ENCODE measurements at regions not wholly inside any gene's neighbourhood (a gene's known extent, or its start where the extent isn't known, plus 50 kb on each side); places are given as distances from the start of the nearest gene placed in this dataset.

DNA sequence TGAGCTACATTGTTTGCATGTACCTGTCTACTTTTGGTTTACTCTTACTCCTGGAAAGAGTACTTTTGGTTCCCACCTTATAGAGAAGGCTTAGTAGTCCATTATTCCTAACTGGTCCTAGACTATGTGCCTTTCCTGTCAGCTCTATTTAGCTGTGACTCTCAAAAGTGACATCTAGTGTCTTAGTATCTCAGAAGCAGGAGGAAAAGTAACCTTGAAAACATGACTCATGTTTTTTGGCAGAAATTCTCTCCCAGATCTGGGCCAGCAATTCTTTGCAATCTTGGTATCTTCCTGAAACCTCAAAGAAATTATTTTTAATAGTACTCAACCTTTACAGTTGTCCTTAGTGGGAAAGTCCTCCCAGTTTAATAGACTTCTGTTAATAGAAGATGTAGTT, 691.7 kb upstream of the SEMA6A start:
- Histone ChIP-seq H3K27me3 (replicated peaks; ENCODE audit: insufficient read depth, low read length) (no peaks in the 10 kb centered on the region), H3K79me2 (ENCODE audit: low read length) (no peaks in the 10 kb centered on the region), H3K4me1 (ENCODE audit: low read length) (no peaks in the 10 kb centered on the region), H3K36me3 (replicated peaks; ENCODE audit: insufficient read depth, low read length) (no peaks in the 10 kb centered on the region), H3K27ac (ENCODE audit: low read length) (no peak overlapping the region), H3K9me2 (replicated peaks; ENCODE audit: insufficient read depth, low read length) (no peaks in the 10 kb centered on the region), H4K20me1 (ENCODE audit: insufficient read depth, low read length) (no peaks in the 10 kb centered on the region), H3K9me3 (replicated peaks; ENCODE audit: insufficient read depth, low read length) (no peaks in the 10 kb centered on the region), H2AFZ (ENCODE audit: low read length) (no peak overlapping the region), H3K9ac (ENCODE audit: low read length) (no peak overlapping the region), H3K4me3 (ENCODE audit: low read length) (no peak overlapping the region), H3K4me2 (ENCODE audit: low read depth, low read length) (no peak overlapping the region), H3F3A (ENCODE audit: insufficient read depth, low read length) (no peaks in the 10 kb centered on the region)
- no peak for TF ChIP-seq EZH2 (optimal IDR thresholded peaks at IDR 0.05; ENCODE audit: low read depth, low read length)
- no peak for TF ChIP-seq CTCF (IDR thresholded peaks at IDR 0.05; ENCODE audit: low read length)
- TF ChIP-seq EZH2phosphoT487 (IDR thresholded peaks at IDR 0.05; ENCODE audit: low read length): no peak
- DNase-seq: no peak

- Histone ChIP-seq H3K4me3 (ENCODE audit: low read length) (no peak overlapping the region), H3K27me3 (replicated peaks; ENCODE audit: insufficient read depth, low read length) (no peaks in the 10 kb centered on the region), H2AFZ (ENCODE audit: low read length) (no peak overlapping the region), H3K9me3 (replicated peaks; ENCODE audit: insufficient read depth, low read length) (no peaks in the 10 kb centered on the region), H3K4me1 (ENCODE audit: low read length) (no peaks in the 10 kb centered on the region), H3K9ac (ENCODE audit: low read length) (no peak overlapping the region), H4K20me1 (ENCODE audit: insufficient read depth, low read length) (no peaks in the 10 kb centered on the region), H3K36me3 (replicated peaks; ENCODE audit: insufficient read depth, low read length) (no peaks in the 10 kb centered on the region), H3K27ac (ENCODE audit: low read length) (no peak overlapping the region), H3F3A (ENCODE audit: insufficient read depth, low read length) (no peaks in the 10 kb centered on the region), H3K9me2 (replicated peaks; ENCODE audit: insufficient read depth, low read length) (no peaks in the 10 kb centered on the region), H3K79me2 (ENCODE audit: low read length) (no peaks in the 10 kb centered on the region), H3K4me2 (ENCODE audit: low read depth, low read length) (no peak overlapping the region)
- no peak for DNase-seq
- TF ChIP-seq EZH2phosphoT487 (IDR thresholded peaks at IDR 0.05; ENCODE audit: low read length) (no peak), EZH2 (optimal IDR thresholded peaks at IDR 0.05; ENCODE audit: low read depth, low read length) (no peak), CTCF (IDR thresholded peaks at IDR 0.05; ENCODE audit: low read length) (no peak)
Observed at GRCh38 chr5:117263231-117263630, 688.6 kb upstream of the SEMA6A start.

DNA sequence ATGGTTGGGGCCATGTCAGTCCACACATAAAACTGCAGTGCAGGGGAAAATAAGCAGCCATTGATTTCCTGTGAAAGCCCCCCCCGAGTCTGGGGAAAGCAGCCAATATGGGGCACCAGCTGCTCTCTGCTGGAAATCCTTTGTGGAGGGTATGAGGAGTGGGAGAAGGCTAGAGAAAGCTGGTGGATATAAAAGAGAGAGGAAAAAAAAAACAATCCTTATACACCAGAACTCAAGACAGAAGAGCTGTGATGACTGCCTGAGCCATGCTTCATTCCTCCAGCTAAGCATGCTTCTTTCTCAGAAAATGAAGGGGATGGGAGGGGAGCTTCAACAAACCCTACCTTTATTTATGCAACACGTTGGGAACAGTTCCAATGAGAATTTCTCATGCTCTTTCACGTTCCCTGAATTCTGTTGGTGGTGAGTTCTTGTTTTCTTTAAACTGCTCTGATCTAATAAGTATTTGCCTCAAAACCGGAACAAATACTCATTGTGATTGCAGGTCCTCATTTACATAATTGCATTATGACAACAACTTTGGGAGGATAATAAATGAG, 688.0 kb upstream of the SEMA6A start:
- Histone ChIP-seq H3K4me2 (ENCODE audit: low read depth, low read length) (no peak overlapping the region), H3K9ac (ENCODE audit: low read length) (no peak overlapping the region), H3K9me3 (replicated peaks; ENCODE audit: insufficient read depth, low read length) (no peaks in the 10 kb centered on the region), H4K20me1 (ENCODE audit: insufficient read depth, low read length) (no peaks in the 10 kb centered on the region), H3K9me2 (replicated peaks; ENCODE audit: insufficient read depth, low read length) (no peaks in the 10 kb centered on the region), H3K4me1 (ENCODE audit: low read length) (no peaks in the 10 kb centered on the region), H2AFZ (ENCODE audit: low read length) (no peak overlapping the region), H3K36me3 (replicated peaks; ENCODE audit: insufficient read depth, low read length) (no peaks in the 10 kb centered on the region), H3K4me3 (ENCODE audit: low read length) (no peak overlapping the region), H3K27ac (ENCODE audit: low read length) (no peak overlapping the region), H3K79me2 (ENCODE audit: low read length) (no peaks in the 10 kb centered on the region), H3F3A (ENCODE audit: insufficient read depth, low read length) (no peaks in the 10 kb centered on the region), H3K27me3 (replicated peaks; ENCODE audit: insufficient read depth, low read length) (no peaks in the 10 kb centered on the region)
- TF ChIP-seq CTCF (IDR thresholded peaks at IDR 0.05; ENCODE audit: low read length) (no peak), EZH2phosphoT487 (IDR thresholded peaks at IDR 0.05; ENCODE audit: low read length) (no peak), EZH2 (optimal IDR thresholded peaks at IDR 0.05; ENCODE audit: low read depth, low read length) (no peak)
- DNase-seq: no peak
